ENCODE measurements at regions not wholly inside any gene's neighbourhood (a gene's known extent, or its start where the extent isn't known, plus 50 kb on each side); places are given as distances from the start of the nearest gene placed in this dataset.

DNA sequence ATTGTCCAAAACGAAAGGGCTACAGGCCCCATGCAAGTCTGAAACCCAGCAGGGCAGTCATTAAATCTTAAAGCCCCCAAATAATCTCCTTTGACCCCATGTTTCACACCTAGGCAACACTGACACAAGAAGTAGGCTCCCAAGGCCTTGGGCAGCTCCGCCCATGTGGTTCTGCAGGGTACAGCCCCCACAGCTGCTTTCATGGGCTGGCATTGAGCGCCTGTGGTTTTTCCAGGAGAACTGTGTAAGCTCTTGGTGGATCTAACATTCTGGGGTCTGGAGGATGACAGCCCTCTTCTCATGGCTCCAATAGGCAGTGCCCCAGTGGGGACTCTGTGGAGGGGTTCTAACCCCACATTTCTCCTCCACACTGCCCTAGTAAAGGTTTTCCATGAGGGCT, 623.5 kb downstream of the PRR16 start:
- H3K27me3 ChIP-seq (ENCODE audit: control insufficient read depth in 1 of 2, insufficient read depth in 2 of 2, low read length in 2 of 2), result no peaks in the 10 kb centered on the region
- in situ Hi-C loops (cut with HindIII; ENCODE audit: extremely low pct_ligation_motif_present, low pct_unique_long_range_greater_than_20kb), result no loop called here
- H3K4me3 ChIP-seq (replicated peaks in 1 of 3; ENCODE audit: insufficient read depth in 1 of 3, low read depth in 2 of 3, low read length in 3 of 3), result no peak overlapping the region
- no peak overlapping the region for H2AFZ ChIP-seq (ENCODE audit: low read length)
- no peaks in the 10 kb centered on the region for H4K20me1 ChIP-seq (ENCODE audit: insufficient read depth, low read length)
- TF ChIP-seq ZNF562 (CRISPR knock-in tag; IDR thresholded peaks at IDR 0.05; ENCODE audit: borderline replicate concordance), result no peak
- TF ChIP-seq, protein P1, sequence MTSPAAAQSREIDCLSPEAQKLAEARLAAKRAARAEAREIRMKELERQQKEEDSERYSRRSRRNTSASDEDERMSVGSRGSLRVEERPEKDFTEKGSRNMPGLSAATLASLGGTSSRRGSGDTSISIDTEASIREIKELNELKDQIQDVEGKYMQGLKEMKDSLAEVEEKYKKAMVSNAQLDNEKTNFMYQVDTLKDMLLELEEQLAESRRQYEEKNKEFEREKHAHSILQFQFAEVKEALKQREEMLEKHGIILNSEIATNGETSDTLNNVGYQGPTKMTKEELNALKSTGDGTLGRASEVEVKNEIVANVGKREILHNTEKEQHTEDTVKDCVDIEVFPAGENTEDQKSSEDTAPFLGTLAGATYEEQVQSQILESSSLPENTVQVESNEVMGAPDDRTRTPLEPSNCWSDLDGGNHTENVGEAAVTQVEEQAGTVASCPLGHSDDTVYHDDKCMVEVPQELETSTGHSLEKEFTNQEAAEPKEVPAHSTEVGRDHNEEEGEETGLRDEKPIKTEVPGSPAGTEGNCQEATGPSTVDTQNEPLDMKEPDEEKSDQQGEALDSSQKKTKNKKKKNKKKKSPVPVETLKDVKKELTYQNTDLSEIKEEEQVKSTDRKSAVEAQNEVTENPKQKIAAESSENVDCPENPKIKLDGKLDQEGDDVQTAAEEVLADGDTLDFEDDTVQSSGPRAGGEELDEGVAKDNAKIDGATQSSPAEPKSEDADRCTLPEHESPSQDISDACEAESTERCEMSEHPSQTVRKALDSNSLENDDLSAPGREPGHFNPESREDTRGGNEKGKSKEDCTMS (CRISPR knock-in tag; conservative IDR thresholded peaks at IDR 0.05), result no peak
- no peak for TF ChIP-seq TP53 (CRISPR knock-in tag; conservative IDR thresholded peaks at IDR 0.05)
- TF ChIP-seq RNF2 (conservative IDR thresholded peaks at IDR 0.05; ENCODE audit: low read depth), result no peak
- no peak for TF ChIP-seq SOX5 (CRISPR knock-in tag; IDR thresholded peaks at IDR 0.05; ENCODE audit: borderline replicate concordance)
- TF ChIP-seq SKI (IDR thresholded peaks at IDR 0.05; ENCODE audit: partially characterized antibody), result no peak
- TF ChIP-seq ZFP36 (IDR thresholded peaks at IDR 0.05; ENCODE audit: borderline replicate concordance, low read depth, low read length, partially characterized antibody), result no peak
- no peak for TF ChIP-seq TOPORS (CRISPR knock-in tag; IDR thresholded peaks at IDR 0.05)
- TF ChIP-seq KLF9 (CRISPR knock-in tag; IDR thresholded peaks at IDR 0.05; ENCODE audit: low read depth), result no peak
- TF ChIP-seq ELF3 (CRISPR knock-in tag; IDR thresholded peaks at IDR 0.05), result no peak
- TF ChIP-seq, protein P2, sequence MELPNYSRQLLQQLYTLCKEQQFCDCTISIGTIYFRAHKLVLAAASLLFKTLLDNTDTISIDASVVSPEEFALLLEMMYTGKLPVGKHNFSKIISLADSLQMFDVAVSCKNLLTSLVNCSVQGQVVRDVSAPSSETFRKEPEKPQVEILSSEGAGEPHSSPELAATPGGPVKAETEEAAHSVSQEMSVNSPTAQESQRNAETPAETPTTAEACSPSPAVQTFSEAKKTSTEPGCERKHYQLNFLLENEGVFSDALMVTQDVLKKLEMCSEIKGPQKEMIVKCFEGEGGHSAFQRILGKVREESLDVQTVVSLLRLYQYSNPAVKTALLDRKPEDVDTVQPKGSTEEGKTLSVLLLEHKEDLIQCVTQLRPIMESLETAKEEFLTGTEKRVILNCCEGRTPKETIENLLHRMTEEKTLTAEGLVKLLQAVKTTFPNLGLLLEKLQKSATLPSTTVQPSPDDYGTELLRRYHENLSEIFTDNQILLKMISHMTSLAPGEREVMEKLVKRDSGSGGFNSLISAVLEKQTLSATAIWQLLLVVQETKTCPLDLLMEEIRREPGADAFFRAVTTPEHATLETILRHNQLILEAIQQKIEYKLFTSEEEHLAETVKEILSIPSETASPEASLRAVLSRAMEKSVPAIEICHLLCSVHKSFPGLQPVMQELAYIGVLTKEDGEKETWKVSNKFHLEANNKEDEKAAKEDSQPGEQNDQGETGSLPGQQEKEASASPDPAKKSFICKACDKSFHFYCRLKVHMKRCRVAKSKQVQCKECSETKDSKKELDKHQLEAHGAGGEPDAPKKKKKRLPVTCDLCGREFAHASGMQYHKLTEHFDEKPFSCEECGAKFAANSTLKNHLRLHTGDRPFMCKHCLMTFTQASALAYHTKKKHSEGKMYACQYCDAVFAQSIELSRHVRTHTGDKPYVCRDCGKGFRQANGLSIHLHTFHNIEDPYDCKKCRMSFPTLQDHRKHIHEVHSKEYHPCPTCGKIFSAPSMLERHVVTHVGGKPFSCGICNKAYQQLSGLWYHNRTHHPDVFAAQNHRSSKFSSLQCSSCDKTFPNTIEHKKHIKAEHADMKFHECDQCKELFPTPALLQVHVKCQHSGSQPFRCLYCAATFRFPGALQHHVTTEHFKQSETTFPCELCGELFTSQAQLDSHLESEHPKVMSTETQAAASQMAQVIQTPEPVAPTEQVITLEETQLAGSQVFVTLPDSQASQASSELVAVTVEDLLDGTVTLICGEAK (IDR thresholded peaks at IDR 0.05), result no peak
- TF ChIP-seq, protein P2 (CRISPR knock-in tag; IDR thresholded peaks at IDR 0.05), result no peak
- TF ChIP-seq MAF1 (CRISPR knock-in tag; IDR thresholded peaks at IDR 0.05; ENCODE audit: borderline replicate concordance), result no peak
- no peak for TF ChIP-seq SETDB1 (CRISPR knock-in tag; IDR thresholded peaks at IDR 0.05; ENCODE audit: borderline replicate concordance)
- TF ChIP-seq TEAD3 (CRISPR knock-in tag; optimal IDR thresholded peaks at IDR 0.05; ENCODE audit: borderline replicate concordance), result no peak
- no TSS peak for BruUV-seq (replicated peaks)
- intact Hi-C loops (cut with micrococcal nuclease; ENCODE audit: unreplicated experiment), result no loop called here
- FAIRE-seq (no peak), DNase-seq (ENCODE audit: low spot score) (no peak), ATAC-seq (no peak)
- no peak overlapping the region for H3K4me2 ChIP-seq (ENCODE audit: low read depth, low read length)
- no peaks in the 10 kb centered on the region for H3K79me2 ChIP-seq (ENCODE audit: insufficient read depth, low read length)
- CTCF ChIA-PET (ENCODE audit: low intra/inter-chr PET ratio, low total read pairs), result no interaction called here
- WGBS (ENCODE audit: low lambda C conversion rate), result 0% methylated on average over 1 of the region's 3 CpGs
- H3K9me3 ChIP-seq (ENCODE audit: low read length), result no peaks in the 10 kb centered on the region
- POLR2A ChIA-PET, result no interaction called here
- no peaks in the 10 kb centered on the region for H3K4me1 ChIP-seq (ENCODE audit: insufficient read depth, low read length)
- H3K27ac ChIP-seq (ENCODE audit: extremely low read length, insufficient read depth, low read length), result no peak overlapping the region
- no peaks in the 10 kb centered on the region for H3K36me3 ChIP-seq (replicated peaks in 1 of 2; ENCODE audit: control insufficient read depth in 1 of 2, insufficient read depth in 2 of 2, low read length in 2 of 2)
- no peak overlapping the region for H3K9ac ChIP-seq (ENCODE audit: insufficient read depth, low read depth, low read length)
